ENCODE measurements at regions not wholly inside any gene's neighbourhood (a gene's known extent, or its start where the extent isn't known, plus 50 kb on each side); places are given as distances from the start of the nearest gene placed in this dataset.
"Not testable (repeated sequence)": the region's sequence is repeated elsewhere in the genome, so short reads cannot be mapped to it uniquely, and the experiment has no call there.

DNA sequence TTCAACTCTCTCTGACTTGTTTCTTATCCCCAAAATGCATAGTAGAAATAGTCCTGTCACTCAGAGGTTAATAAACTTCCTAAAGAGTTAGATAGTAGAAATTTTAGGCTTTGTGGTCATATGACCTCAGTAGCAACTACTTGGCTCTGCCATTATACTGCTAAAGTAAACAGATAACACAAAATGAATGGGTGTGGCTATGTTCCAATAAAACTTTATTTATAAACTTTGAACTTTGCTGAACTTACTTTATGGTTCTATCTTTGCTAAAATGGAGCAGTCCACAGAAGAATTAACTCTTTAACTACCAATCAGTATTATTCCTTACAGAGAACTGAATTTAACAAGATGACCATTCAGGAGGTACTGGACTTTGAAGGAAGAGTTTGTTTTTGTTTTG is 393.6 kb upstream of the CDIN1 start:
- in situ Hi-C loops (cut with HindIII; ENCODE audit: low sequenced_read_pairs): no loop called here
- no peak for DNase-seq (ENCODE audit: low read depth)
- TF ChIP-seq, protein P1, sequence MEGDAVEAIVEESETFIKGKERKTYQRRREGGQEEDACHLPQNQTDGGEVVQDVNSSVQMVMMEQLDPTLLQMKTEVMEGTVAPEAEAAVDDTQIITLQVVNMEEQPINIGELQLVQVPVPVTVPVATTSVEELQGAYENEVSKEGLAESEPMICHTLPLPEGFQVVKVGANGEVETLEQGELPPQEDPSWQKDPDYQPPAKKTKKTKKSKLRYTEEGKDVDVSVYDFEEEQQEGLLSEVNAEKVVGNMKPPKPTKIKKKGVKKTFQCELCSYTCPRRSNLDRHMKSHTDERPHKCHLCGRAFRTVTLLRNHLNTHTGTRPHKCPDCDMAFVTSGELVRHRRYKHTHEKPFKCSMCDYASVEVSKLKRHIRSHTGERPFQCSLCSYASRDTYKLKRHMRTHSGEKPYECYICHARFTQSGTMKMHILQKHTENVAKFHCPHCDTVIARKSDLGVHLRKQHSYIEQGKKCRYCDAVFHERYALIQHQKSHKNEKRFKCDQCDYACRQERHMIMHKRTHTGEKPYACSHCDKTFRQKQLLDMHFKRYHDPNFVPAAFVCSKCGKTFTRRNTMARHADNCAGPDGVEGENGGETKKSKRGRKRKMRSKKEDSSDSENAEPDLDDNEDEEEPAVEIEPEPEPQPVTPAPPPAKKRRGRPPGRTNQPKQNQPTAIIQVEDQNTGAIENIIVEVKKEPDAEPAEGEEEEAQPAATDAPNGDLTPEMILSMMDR (IDR thresholded peaks at IDR 0.05; ENCODE audit: low read depth, low read length, missing control alignments): no peak
- H3K4me3 ChIP-seq (ENCODE audit: low read depth, low read length): no peak overlapping the region

DNA sequence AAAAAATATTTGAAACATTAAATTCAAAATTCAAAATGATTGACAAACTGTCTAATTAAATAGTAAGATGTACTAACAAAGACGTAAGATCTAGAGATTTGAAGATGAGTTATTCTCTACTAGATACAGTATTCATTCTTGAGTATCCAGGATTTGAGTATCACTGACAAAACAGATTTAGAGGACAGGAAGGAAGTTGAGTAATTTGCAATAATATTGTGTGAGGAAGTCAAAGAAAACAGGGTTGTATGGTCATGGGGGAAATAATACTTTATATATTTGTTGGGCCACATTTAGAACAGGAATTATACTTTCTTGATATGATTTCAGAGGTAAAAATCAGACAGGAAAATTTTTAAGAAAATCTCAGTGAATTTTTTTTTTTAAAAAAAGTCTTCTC is 393.1 kb upstream of the CDIN1 start:
- in situ Hi-C loops (cut with HindIII; ENCODE audit: low sequenced_read_pairs): no loop called here
- TF ChIP-seq, protein P1 (IDR thresholded peaks at IDR 0.05; ENCODE audit: low read depth, low read length, missing control alignments): no peak
- no peak overlapping the region for H3K4me3 ChIP-seq (ENCODE audit: low read depth, low read length)
- no peak for DNase-seq (ENCODE audit: low read depth)

DNA sequence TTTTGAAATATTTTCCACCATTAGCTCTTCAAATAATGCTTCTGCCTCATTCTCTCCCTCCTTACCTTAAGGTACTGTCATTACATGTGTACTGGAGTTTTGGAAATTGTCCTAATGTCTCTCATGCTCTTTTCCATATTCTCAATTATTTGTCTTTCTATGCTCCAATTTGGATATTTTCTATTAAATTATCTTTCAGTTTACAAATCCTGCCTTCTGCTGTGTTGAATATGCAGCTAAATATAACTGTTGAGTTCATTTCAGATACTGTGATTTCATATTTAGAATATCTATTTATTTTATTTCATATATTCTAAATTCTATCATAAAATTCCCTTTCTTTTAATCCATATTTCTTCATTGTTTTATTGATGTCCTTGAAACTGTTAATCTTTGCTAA is 388.0 kb upstream of the CDIN1 start:
- H3K4me3 ChIP-seq (ENCODE audit: low read depth, low read length): no peak overlapping the region
- TF ChIP-seq, protein P1 (IDR thresholded peaks at IDR 0.05; ENCODE audit: low read depth, low read length, missing control alignments): no peak
- DNase-seq (ENCODE audit: low read depth): no peak
- in situ Hi-C loops (cut with HindIII; ENCODE audit: low sequenced_read_pairs): no loop called here

DNA sequence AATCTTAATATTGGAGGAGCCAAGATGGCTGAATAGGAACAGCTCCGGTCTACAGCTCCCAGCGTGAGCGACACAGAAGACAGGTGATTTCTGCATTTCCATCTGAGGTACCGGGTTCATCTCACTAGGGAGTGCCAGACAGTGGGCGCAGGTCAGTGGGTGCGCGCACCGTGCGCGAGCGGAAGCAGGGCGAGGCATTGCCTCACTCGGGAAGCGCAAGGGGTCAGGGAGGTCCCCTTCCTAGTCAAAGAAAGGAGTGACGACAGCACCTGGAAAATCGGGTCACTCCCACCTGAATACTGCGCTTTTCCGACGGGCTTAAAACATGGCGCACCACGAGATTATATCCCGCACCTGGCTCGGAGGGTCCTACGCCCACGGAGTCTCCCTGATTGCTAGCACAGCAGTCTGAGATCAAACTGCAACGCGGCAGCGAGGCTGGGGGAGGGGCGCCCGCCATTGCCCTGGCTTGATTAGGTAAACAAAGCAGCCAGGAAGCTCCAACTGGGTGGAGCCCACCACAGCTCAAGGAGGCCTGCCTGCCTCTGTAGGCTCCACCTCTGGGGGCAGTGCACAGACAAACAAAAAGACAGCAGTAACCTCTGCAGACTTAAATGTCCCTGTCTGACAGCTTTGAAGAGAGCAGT is 383.9 kb upstream of the CDIN1 start:
- in situ Hi-C loops (cut with HindIII; ENCODE audit: low sequenced_read_pairs); DNase-seq (ENCODE audit: low read depth); H3K4me3 ChIP-seq (ENCODE audit: low read depth, low read length): not testable (repeated sequence)

DNA sequence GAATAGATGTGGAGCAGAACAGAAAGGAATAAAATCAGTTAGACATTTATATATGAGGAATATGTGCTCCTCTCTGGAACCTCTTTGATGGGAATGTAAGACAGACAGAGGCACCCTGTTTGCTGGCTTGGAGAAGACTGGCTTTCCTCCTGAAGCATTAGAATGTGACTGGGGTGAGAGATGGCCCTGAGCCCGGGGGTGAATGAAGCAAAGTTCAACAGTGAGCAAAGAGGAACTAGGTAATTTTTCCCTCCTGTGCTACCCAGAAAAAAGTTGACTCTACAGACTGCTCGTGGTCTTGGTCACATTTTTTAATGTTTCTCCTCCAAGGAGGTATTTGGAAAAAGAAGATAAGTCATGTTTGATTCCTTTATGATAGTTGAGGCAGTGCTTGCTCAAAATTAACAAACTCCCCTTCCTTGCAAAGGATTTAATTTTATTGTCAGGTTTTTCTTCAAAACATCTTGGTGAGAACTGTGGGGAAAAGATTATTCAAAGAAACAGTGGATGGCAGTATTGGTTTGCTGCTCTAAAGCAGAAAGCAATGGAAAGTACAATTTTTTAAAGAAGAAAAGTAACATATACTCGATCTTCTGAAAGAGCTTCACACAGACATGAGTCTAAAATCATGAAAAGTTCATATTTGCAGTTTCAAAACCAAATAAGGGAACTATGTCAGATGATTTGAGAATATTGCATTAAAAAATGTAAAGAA is 370.4 kb upstream of the CDIN1 start:
- peak; percentile 11 for DNase-seq (ENCODE audit: low read depth)
- TF ChIP-seq, protein P1 (IDR thresholded peaks at IDR 0.05; ENCODE audit: low read depth, low read length, missing control alignments): no peak
- no peak overlapping the region for H3K4me3 ChIP-seq (ENCODE audit: low read depth, low read length)
- in situ Hi-C loops (cut with HindIII; ENCODE audit: low sequenced_read_pairs): no loop called here

DNA sequence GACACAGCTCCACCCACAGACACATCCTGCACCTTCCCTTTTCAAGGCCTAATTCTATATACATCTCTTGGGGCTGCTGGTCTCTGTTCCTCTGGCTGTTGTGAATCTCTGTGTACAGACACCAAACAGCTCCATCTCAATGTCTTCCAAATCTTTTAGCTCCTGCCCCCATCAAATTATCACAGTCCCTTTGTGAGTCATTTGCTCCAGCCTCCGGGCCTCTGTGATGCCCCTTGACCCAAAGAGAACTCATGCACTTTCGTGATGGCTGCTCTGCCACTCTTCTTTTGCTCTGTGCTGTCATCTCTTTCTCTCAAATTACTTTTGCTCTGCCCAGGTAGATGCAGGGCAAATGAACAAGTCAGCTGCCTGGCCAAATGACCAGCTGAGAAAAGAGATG is 369.0 kb upstream of the CDIN1 start:
- H3K4me3 ChIP-seq (ENCODE audit: low read depth, low read length): no peak overlapping the region
- TF ChIP-seq, protein P1 (IDR thresholded peaks at IDR 0.05; ENCODE audit: low read depth, low read length, missing control alignments): no peak
- in situ Hi-C loops (cut with HindIII; ENCODE audit: low sequenced_read_pairs): no loop called here
- no peak for DNase-seq (ENCODE audit: low read depth)

DNA sequence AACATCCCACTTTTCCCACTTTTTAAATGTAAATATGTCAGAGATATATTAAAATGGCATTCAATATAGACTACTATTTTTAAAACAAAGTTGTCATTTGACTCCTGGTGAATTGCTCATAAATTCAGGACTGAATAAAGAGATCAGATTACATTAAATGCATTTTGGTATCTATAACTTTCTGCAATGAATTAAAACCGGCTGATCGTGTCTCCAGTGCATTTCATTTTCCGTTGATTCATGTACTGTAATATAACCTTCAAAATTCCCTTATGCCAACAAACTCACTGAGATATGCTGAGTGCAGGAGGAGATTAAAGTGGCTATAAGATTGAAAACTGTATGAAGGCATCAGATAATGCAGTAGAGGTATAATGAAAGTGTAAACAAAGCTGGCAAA is 361.1 kb upstream of the CDIN1 start:
- H3K4me3 ChIP-seq (ENCODE audit: low read depth, low read length): no peak overlapping the region
- no peak for DNase-seq (ENCODE audit: low read depth)
- in situ Hi-C loops (cut with HindIII; ENCODE audit: low sequenced_read_pairs): no loop called here
- TF ChIP-seq, protein P1 (IDR thresholded peaks at IDR 0.05; ENCODE audit: low read depth, low read length, missing control alignments): no peak
